Naive thymus-derived CD4-positive, alpha-beta T cell (primary cell): ENCODE measurements at regions not wholly inside any gene's neighbourhood (a gene's known extent, or its start where the extent isn't known, plus 50 kb on each side); places are given as distances from the start of the nearest gene placed in this dataset.
"Not testable (repeated sequence)": the region's sequence is repeated elsewhere in the genome, so short reads cannot be mapped to it uniquely, and the experiment has no call there.

Experiments used
- ATAC-seq: fragments of 150-1000 bp; cut with Tn5 transposase; 2 replicates; pipeline ENCODE4 v1.10.0; 2021; ENCODE audit warnings: mild to moderate bottlenecking, moderate library complexity
- CTCF ChIA-PET: fragments of 350-600 bp; sonication (Branson Sonifier 250); formaldehyde crosslinking; loops from one replicate; lab custom pipeline; 2021; ENCODE audit warnings: antibody characterized with exemption; lab: Charles Lee
- POLR2A ChIA-PET: fragments of 350-600 bp; sonication (Branson Sonifier 250); formaldehyde crosslinking; loops from one replicate; lab custom pipeline; 2021; ENCODE audit warnings: antibody characterized with exemption, inconsistent platforms; lab: Charles Lee
- DNase-seq, 9 donors: peaks; one replicate each; pipeline versions ENCODE4 v3.0.0 to v3.0.0-alpha.2; 2020 to 2022; ENCODE audit warnings: mixed read lengths in 1 of 9
- H3K27ac ChIP-seq: one replicate; pipeline ENCODE4 v1.7.0; 2013; ENCODE audit warnings: mild to moderate bottlenecking, low read depth, low read length, moderate library complexity
- H3K27me3 ChIP-seq, 2 donors: one replicate each; pipeline ENCODE4 v1.7.0; 2013; ENCODE audit warnings: low read length in 2 of 2, mild to moderate bottlenecking in 2 of 2, moderate library complexity in 2 of 2; ENCODE audit not compliant: control insufficient read depth in 2 of 2, insufficient read depth in 2 of 2
- H3K36me3 ChIP-seq, 3 experiments: 1 replicate in 2 of 3; 2 replicates in 1 of 3; pipeline ENCODE4 v1.7.0; 2013; ENCODE audit warnings: low read length in 3 of 3, mild to moderate bottlenecking in 3 of 3, moderate library complexity in 1 of 3; ENCODE audit not compliant: insufficient read depth in 3 of 3, control insufficient read depth in 2 of 3
- H3K4me1 ChIP-seq, 2 donors: one replicate each; pipeline ENCODE4 v1.7.0; 2013; ENCODE audit warnings: low read length in 2 of 2, mild to moderate bottlenecking in 2 of 2, moderate library complexity in 1 of 2; ENCODE audit not compliant: control insufficient read depth in 2 of 2, insufficient read depth in 2 of 2
- H3K4me3 ChIP-seq: 2 replicates; pipeline ENCODE4 v1.7.0; 2013; ENCODE audit warnings: mild to moderate bottlenecking, low read length
- H3K9me3 ChIP-seq, 3 experiments: 1 replicate in 2 of 3; 2 replicates in 1 of 3; pipeline ENCODE4 v1.7.0; 2013; ENCODE audit warnings: low read length in 3 of 3; ENCODE audit not compliant: control insufficient read depth in 2 of 3
- H3K27ac Mint-ChIP-seq, 9 donors: one replicate each; pipeline ENCODE4 v1.8.0; 2020 to 2022; ENCODE audit warnings: mixed read lengths in 9 of 9, mild to moderate bottlenecking in 8 of 9, moderate library complexity in 5 of 9, inconsistent platforms in 2 of 9
- H3K27me3 Mint-ChIP-seq, 5 donors: one replicate each; pipeline ENCODE4 v1.8.0; 2021 to 2022; ENCODE audit warnings: mixed read lengths in 5 of 5, mild to moderate bottlenecking in 1 of 5
- H3K36me3 Mint-ChIP-seq, 5 donors: one replicate each; pipeline ENCODE4 v1.8.0; 2020 to 2022; ENCODE audit warnings: mixed read lengths in 5 of 5, mild to moderate bottlenecking in 3 of 5, inconsistent platforms in 1 of 5
- H3K4me1 Mint-ChIP-seq, 7 donors: one replicate each; pipeline ENCODE4 v1.8.0; 2020 to 2022; ENCODE audit warnings: mixed read lengths in 7 of 7, mild to moderate bottlenecking in 3 of 7, inconsistent platforms in 1 of 7
- H3K4me3 Mint-ChIP-seq, 10 donors: one replicate each; pipeline ENCODE4 v1.8.0; 2020 to 2022; ENCODE audit warnings: mild to moderate bottlenecking in 10 of 10, mixed read lengths in 10 of 10, moderate library complexity in 6 of 10, inconsistent platforms in 2 of 10
- H3K9me3 Mint-ChIP-seq, 11 donors: one replicate each; pipeline ENCODE4 v1.8.0; 2020 to 2022; ENCODE audit warnings: mixed read lengths in 11 of 11, mild to moderate bottlenecking in 4 of 11, inconsistent platforms in 1 of 11, moderate library complexity in 1 of 11
- intact Hi-C, 2 donors: fragments of 100-400 bp; cut with micrococcal nuclease; formaldehyde crosslinking; loops; one replicate each; pipeline ENCODE4 v1.15.1; 2023

- no peaks in the 10 kb centered on the region for H3K9me3 ChIP-seq
- CTCF ChIA-PET, result no interaction called here
- POLR2A ChIA-PET, result no interaction called here
- Mint-ChIP-seq H3K27ac (no peak overlapping the region), H3K4me1 (no peaks in the 10 kb centered on the region), H3K36me3 (no peaks in the 10 kb centered on the region), H3K4me3 (no peak overlapping the region), H3K9me3 (no peaks in the 10 kb centered on the region), H3K27me3 (no peaks in the 10 kb centered on the region)
- DNase-seq (no peak), ATAC-seq (no peak)
- H3K36me3 ChIP-seq, result no peaks in the 10 kb centered on the region
- no peak overlapping the region for H3K27ac ChIP-seq
- H3K4me1 ChIP-seq, result no peaks in the 10 kb centered on the region
- intact Hi-C loops, result no loop called here
- H3K4me3 ChIP-seq, result no peak overlapping the region
- no peaks in the 10 kb centered on the region for H3K27me3 ChIP-seq
Measured at GRCh38 chr15:20376872-20377271, 164.7 kb downstream of the GOLGA6L6 start.

- H3K36me3 ChIP-seq, H3K36me3 Mint-ChIP-seq, H3K4me1 Mint-ChIP-seq, H3K4me3 ChIP-seq, DNase-seq, H3K4me3 Mint-ChIP-seq, H3K27ac Mint-ChIP-seq, H3K4me1 ChIP-seq, H3K9me3 Mint-ChIP-seq, H3K27ac ChIP-seq, H3K9me3 ChIP-seq, intact Hi-C loops, H3K27me3 ChIP-seq, H3K27me3 Mint-ChIP-seq, CTCF ChIA-PET, POLR2A ChIA-PET: not testable (repeated sequence)
- peak; percentile 20 for ATAC-seq
Measured at GRCh38 chr15:20372416-20372815, 169.2 kb downstream of the GOLGA6L6 start.

- Mint-ChIP-seq H3K36me3 (no peaks in the 10 kb centered on the region), H3K9me3 (no peaks in the 10 kb centered on the region), H3K4me1 (no peaks in the 10 kb centered on the region), H3K27me3 (no peaks in the 10 kb centered on the region), H3K4me3 (no peak overlapping the region), H3K27ac (no peak overlapping the region)
- H3K36me3 ChIP-seq, result no peaks in the 10 kb centered on the region
- H3K27me3 ChIP-seq, result no peaks in the 10 kb centered on the region
- CTCF ChIA-PET, result no interaction called here
- no peaks in the 10 kb centered on the region for H3K4me1 ChIP-seq
- no peak for ATAC-seq
- no peak overlapping the region for H3K4me3 ChIP-seq
- no peaks in the 10 kb centered on the region for H3K9me3 ChIP-seq
- POLR2A ChIA-PET, result no interaction called here
- no peak overlapping the region for H3K27ac ChIP-seq
- intact Hi-C loops, result no loop called here
- no peak for DNase-seq
Measured at GRCh38 chr15:20369500-20369899, 172.1 kb downstream of the GOLGA6L6 start.

- ATAC-seq (no peak), DNase-seq (no peak)
- ChIA-PET POLR2A (no interaction called here), CTCF (interaction anchor here (0.6 kb wide), 1 partner anchor 1856 kb away, joined by 3 read pairs; no protein-coding TSS in a partner anchor)
- H3K4me1 Mint-ChIP-seq, result no peaks in the 10 kb centered on the region
- H3K9me3 Mint-ChIP-seq, result no peaks in the 10 kb centered on the region
- Histone ChIP-seq H3K9me3 (no peaks in the 10 kb centered on the region), H3K27ac (no peak overlapping the region), H3K4me1 (no peaks in the 10 kb centered on the region), H3K27me3 (no peaks in the 10 kb centered on the region), H3K36me3 (no peaks in the 10 kb centered on the region), H3K4me3 (no peak overlapping the region)
- H3K36me3 Mint-ChIP-seq, result no peaks in the 10 kb centered on the region
- no peak overlapping the region for H3K4me3 Mint-ChIP-seq
- H3K27me3 Mint-ChIP-seq, result no peaks in the 10 kb centered on the region
- intact Hi-C loops, result no loop called here
- H3K27ac Mint-ChIP-seq, result no peak overlapping the region
Measured at GRCh38 chr15:20368974-20369373, 172.6 kb downstream of the GOLGA6L6 start.

GRCh38 chr15:20367093-20367492 is 174.5 kb downstream of the GOLGA6L6 start:
- Mint-ChIP-seq H3K27me3 (no peaks in the 10 kb centered on the region), H3K4me3 (no peak overlapping the region), H3K27ac (no peak overlapping the region), H3K9me3 (no peaks in the 10 kb centered on the region), H3K36me3 (no peaks in the 10 kb centered on the region), H3K4me1 (no peaks in the 10 kb centered on the region)
- Histone ChIP-seq H3K4me1 (no peaks in the 10 kb centered on the region), H3K27me3 (no peaks in the 10 kb centered on the region), H3K9me3 (no peaks in the 10 kb centered on the region), H3K4me3 (no peak overlapping the region), H3K27ac (no peak overlapping the region), H3K36me3 (no peaks in the 10 kb centered on the region)
- no peak for DNase-seq
- ATAC-seq, result no peak
- intact Hi-C loops, result no loop called here
- ChIA-PET POLR2A (no interaction called here), CTCF (no interaction called here)

- H3K27me3 ChIP-seq, H3K4me3 ChIP-seq, H3K4me1 Mint-ChIP-seq, POLR2A ChIA-PET, ATAC-seq, H3K36me3 ChIP-seq, H3K4me3 Mint-ChIP-seq, H3K9me3 ChIP-seq, H3K4me1 ChIP-seq, DNase-seq, CTCF ChIA-PET, H3K36me3 Mint-ChIP-seq, H3K27ac Mint-ChIP-seq, H3K27me3 Mint-ChIP-seq, intact Hi-C loops, H3K27ac ChIP-seq, H3K9me3 Mint-ChIP-seq: not testable (repeated sequence)
Measured at GRCh38 chr15:20363591-20363990, 178.0 kb downstream of the GOLGA6L6 start.

GRCh38 chr15:20361091-20361490 is 180.5 kb downstream of the GOLGA6L6 start:
- no peaks in the 10 kb centered on the region for H3K36me3 Mint-ChIP-seq
- ChIA-PET CTCF (interaction anchor here (1.7 kb wide), 1 partner anchor 1862 kb away, joined by 5 read pairs; no protein-coding TSS in a partner anchor), POLR2A (no interaction called here)
- peaks cover 0 to 4% (median 0%) of the 10 kb centered on the region in 5 donors for H3K27me3 Mint-ChIP-seq
- no peak for DNase-seq
- ATAC-seq, result no peak
- Histone ChIP-seq H3K36me3 (no peaks in the 10 kb centered on the region), H3K4me1 (peaks cover 6 to 8% of the 10 kb centered on the region in 2 donors), H3K9me3 (no peaks in the 10 kb centered on the region), H3K4me3 (no peak overlapping the region), H3K27ac (no peak overlapping the region), H3K27me3 (no peaks in the 10 kb centered on the region)
- H3K9me3 Mint-ChIP-seq, result no peaks in the 10 kb centered on the region
- intact Hi-C loops, result no loop called here
- peaks cover 2 to 7% (median 5%) of the 10 kb centered on the region in 7 donors for H3K4me1 Mint-ChIP-seq
- no peak overlapping the region for H3K4me3 Mint-ChIP-seq
- H3K27ac Mint-ChIP-seq, result no peak overlapping the region
